Stomach (tissue), 8 donors: ENCODE measurements at regions not wholly inside any gene's neighbourhood (a gene's known extent, or its start where the extent isn't known, plus 50 kb on each side); places are given as distances from the start of the nearest gene placed in this dataset.

Experiments used
- DNase-seq, 2 donors: peaks; one replicate each; pipeline versions ENCODE4 v3.0.0 to v3.0.0-alpha.2; 2013 to 2019
- H3K27ac ChIP-seq, 5 donors: fragments of 200-600 bp in 4 of 5; sonication (generic) in 4 of 5; one replicate each; pipeline ENCODE4 v1.5.1; 2013 to 2019; ENCODE audit warnings: mild to moderate bottlenecking in 1 of 5, moderate library complexity in 1 of 5
- H3K27me3 ChIP-seq, 3 donors: fragments of 200-600 bp; sonication (generic); one replicate each; pipeline ENCODE4 v1.5.1; 2017 to 2019; ENCODE audit warnings: mixed run types in 1 of 3
- H3K36me3 ChIP-seq, 4 donors: fragments of 200-600 bp; sonication (generic); 1 replicate in 3 of 4; 2 replicates in 1 of 4; pipeline ENCODE4 v1.5.1; 2016 to 2019
- H3K4me1 ChIP-seq, 4 donors: fragments of 200-600 bp; sonication (generic); one replicate each; pipeline ENCODE4 v1.5.1; 2016 to 2019
- H3K4me3 ChIP-seq, 4 donors: fragments of 200-600 bp; sonication (generic) in 3 of 4; one replicate each; pipeline ENCODE4 v1.5.1; 2016 to 2019; ENCODE audit warnings: mild to moderate bottlenecking in 1 of 4
- H3K9me3 ChIP-seq, 4 donors: fragments of 200-600 bp; sonication (generic); one replicate each; pipeline ENCODE4 v1.5.1; 2016 to 2019
- CTCF ChIP-seq, 7 experiments: fragments of 450-650 bp in 4 of 7; fragments of 200-600 bp in 3 of 7; sonication (generic) in 3 of 7; IDR thresholded peaks; one replicate each; pipeline ENCODE4 v1.5.1; 2016 to 2019; ENCODE audit warnings: antibody characterized with exemption in 7 of 7, control low read depth in 2 of 7, mild to moderate bottlenecking in 1 of 7
- EP300 ChIP-seq: sonication (generic); formaldehyde crosslinking; IDR thresholded peaks from one replicate; pipeline ENCODE4 v1.6.1; 2017; ENCODE audit warnings: antibody characterized with exemption
- POLR2A ChIP-seq, 4 donors: fragments of 450-650 bp; IDR thresholded peaks; one replicate each; pipeline ENCODE4 v1.6.1; 2016; ENCODE audit warnings: antibody characterized with exemption in 4 of 4, control low read depth in 2 of 4, mild to moderate bottlenecking in 1 of 4, moderate library complexity in 1 of 4
- POLR2AphosphoS5 ChIP-seq, 3 donors: sonication (generic); formaldehyde crosslinking; IDR thresholded peaks; one replicate each; pipeline ENCODE4 v1.6.1; 2016; ENCODE audit warnings: antibody characterized with exemption in 3 of 3
- WGBS, 5 donors: extraction: QIAGEN DNeasy Blood & Tissue Kit in 3 of 5; methylation state at CpG; one replicate each; pipeline versions ENCODE4 v1.1.5 to v1.1.7; 2013 to 2018; 5-methylcytosine and 5-hydroxymethylcytosine counted together
- intact Hi-C: fragments of 100-400 bp; cut with DNase I; formaldehyde crosslinking; loops from one replicate; pipeline ENCODE4 v1.15.1; 2023; ENCODE audit warnings: low total_unique reads
- donor health status: healthy with polysubstance abuse.
- donor health status: Bipolar disorder and iron deficiency.
- donor health status: healthy.

- intact Hi-C loops = no loop called here
- Histone ChIP-seq H3K4me3 (no peak overlapping the region), H3K27ac (peak overlapping the region in 1 of 5 donors; percentile 41), H3K9me3 (no peaks in the 10 kb centered on the region), H3K27me3 (no peaks in the 10 kb centered on the region), H3K4me1 (no peaks in the 10 kb centered on the region), H3K36me3 (no peaks in the 10 kb centered on the region)
- 61 to 66% (median 65%) methylated on average over 4 of the region's 4 CpGs for WGBS, 5 donors
- no peak for DNase-seq
- TF ChIP-seq POLR2A (IDR thresholded peaks at IDR 0.05) (no peak), POLR2AphosphoS5 (IDR thresholded peaks at IDR 0.05) (no peak), EP300 (no peak), CTCF (IDR thresholded peaks at IDR 0.05) (no peak)
Measured at GRCh38 chr1:239322369-239322768, 64.0 kb upstream of the CHRM3 start.

GRCh38 chr1:239321877-239322276 is 64.5 kb upstream of the CHRM3 start:
- no peaks in the 10 kb centered on the region for H3K27me3 ChIP-seq
- 24 to 48% (median 36%) methylated on average over 1 of the region's 1 CpG for WGBS, 5 donors
- peak overlapping the region in 1 of 5 donors; percentile 41 for H3K27ac ChIP-seq
- H3K4me3 ChIP-seq = no peak overlapping the region
- intact Hi-C loops = no loop called here
- H3K4me1 ChIP-seq = no peaks in the 10 kb centered on the region
- H3K36me3 ChIP-seq = no peaks in the 10 kb centered on the region
- no peaks in the 10 kb centered on the region for H3K9me3 ChIP-seq
- no peak for DNase-seq
- TF ChIP-seq POLR2A (IDR thresholded peaks at IDR 0.05) (no peak), POLR2AphosphoS5 (IDR thresholded peaks at IDR 0.05) (peak in 1 of 3 donors; percentile 23)

- Histone ChIP-seq H3K36me3 (no peaks in the 10 kb centered on the region), H3K9me3 (no peaks in the 10 kb centered on the region), H3K4me1 (no peaks in the 10 kb centered on the region), H3K27ac (no peak overlapping the region), H3K27me3 (no peaks in the 10 kb centered on the region), H3K4me3 (no peak overlapping the region)
- intact Hi-C loops = no loop called here
- 92 to 100% (median 100%) methylated on average over 1 of the region's 1 CpG for WGBS, 5 donors
- TF ChIP-seq EP300 (no peak), POLR2A (IDR thresholded peaks at IDR 0.05) (no peak), CTCF (IDR thresholded peaks at IDR 0.05) (no peak), POLR2AphosphoS5 (IDR thresholded peaks at IDR 0.05) (no peak)
- DNase-seq = no peak
Measured at GRCh38 chr1:239317948-239318347, 68.4 kb upstream of the CHRM3 start.

- intact Hi-C loops = no loop called here
- 27 to 52% (median 44%) methylated on average over 3 of the region's 3 CpGs for WGBS, 5 donors
- no peaks in the 10 kb centered on the region for H3K27me3 ChIP-seq
- peak overlapping the region; percentile 8 to 28 (median 16) for H3K4me3 ChIP-seq
- no peaks in the 10 kb centered on the region for H3K9me3 ChIP-seq
- H3K4me1 ChIP-seq = no peaks in the 10 kb centered on the region
- peak in 1 of 2 donors; percentile 48 for DNase-seq
- TF ChIP-seq POLR2A (IDR thresholded peaks at IDR 0.05) = no peak
- peak in 2 of 3 donors; percentile 14 to 27 for TF ChIP-seq POLR2AphosphoS5 (IDR thresholded peaks at IDR 0.05)
- TF ChIP-seq EP300 = no peak
- H3K27ac ChIP-seq = peak overlapping the region in 4 of 5 donors; percentile 45 to 73 (median 62)
- no peaks in the 10 kb centered on the region for H3K36me3 ChIP-seq
Measured at GRCh38 chr1:239315631-239316217, 70.6 kb upstream of the CHRM3 start.

GRCh38 chr1:239311331-239311730 is 75.0 kb upstream of the CHRM3 start:
- TF ChIP-seq CTCF (IDR thresholded peaks at IDR 0.05) (no peak), POLR2A (IDR thresholded peaks at IDR 0.05) (no peak), POLR2AphosphoS5 (IDR thresholded peaks at IDR 0.05) (no peak), EP300 (no peak)

More at GRCh38 chr1:239311331-239311730, 75.0 kb upstream of the CHRM3 start:
- WGBS, 5 donors = 30 to 58% (median 38%) methylated on average over 5 of the region's 5 CpGs
- Histone ChIP-seq H3K27ac (no peak overlapping the region), H3K4me1 (peaks cover 0 to 12% (median 5%) of the 10 kb centered on the region in 4 donors), H3K36me3 (no peaks in the 10 kb centered on the region), H3K27me3 (no peaks in the 10 kb centered on the region), H3K4me3 (no peak overlapping the region), H3K9me3 (no peaks in the 10 kb centered on the region)
- intact Hi-C loops = no loop called here
- DNase-seq = no peak
